GM12892 (cell line): ENCODE measurements at regions not wholly inside any gene's neighbourhood (a gene's known extent, or its start where the extent isn't known, plus 50 kb on each side); places are given as distances from the start of the nearest gene placed in this dataset.

Experiments used
- POLR2A ChIP-seq: IDR thresholded peaks from 2 replicates; pipeline ENCODE4 v1.6.1; 2011; ENCODE audit warnings: low read depth, low read length, control low read depth
- POLR2AphosphoS5 ChIP-seq: IDR thresholded peaks from 2 replicates; pipeline ENCODE4 v1.6.1; 2011; ENCODE audit warnings: low read depth, low read length, control low read depth
- TAF1 ChIP-seq: IDR thresholded peaks from 2 replicates; pipeline ENCODE4 v1.6.1; 2011; ENCODE audit warnings: low read depth, mild to moderate bottlenecking, control low read depth, low read length, borderline replicate concordance

GRCh38 chr20:4344670-4345069 lies 95.6 kb upstream of the ADRA1D start:
- TF ChIP-seq TAF1: no peak
- TF ChIP-seq POLR2A: no peak
- TF ChIP-seq POLR2AphosphoS5: no peak
